ENCODE measurements at regions not wholly inside any gene's neighbourhood (a gene's known extent, or its start where the extent isn't known, plus 50 kb on each side); places are given as distances from the start of the nearest gene placed in this dataset.
"Not testable (repeated sequence)": the region's sequence is repeated elsewhere in the genome, so short reads cannot be mapped to it uniquely, and the experiment has no call there.

GRCh38 chr18:47677952-47678351, 252.5 kb downstream of the SMAD2 start:
- no peak for DNase-seq

GRCh38 chr18:47669815-47670214, 260.6 kb downstream of the SMAD2 start:
- DNase-seq = no peak

- DNase-seq = no peak
Observed at GRCh38 chr18:47658498-47658897, 272.0 kb downstream of the SMAD2 start.

GRCh38 chr18:47654988-47655387, 275.5 kb downstream of the SMAD2 start:
- DNase-seq = no peak

GRCh38 chr18:47644896-47645295, 285.6 kb downstream of the SMAD2 start:
- DNase-seq = no peak

GRCh38 chr18:47637551-47637950, 292.9 kb downstream of the SMAD2 start:
- DNase-seq = not testable (repeated sequence)

- no peak for DNase-seq
Observed at GRCh38 chr18:47635416-47635815, 295.0 kb downstream of the SMAD2 start.

- no peak for DNase-seq
Observed at GRCh38 chr18:47632970-47633635, 297.4 kb downstream of the SMAD2 start.

GRCh38 chr18:47628893-47629292, 301.6 kb downstream of the SMAD2 start:
- no peak for DNase-seq

- DNase-seq = no peak
Observed at GRCh38 chr18:47628240-47628781, 302.1 kb downstream of the SMAD2 start.

- DNase-seq = no peak
Observed at GRCh38 chr18:47627030-47627429, 303.4 kb downstream of the SMAD2 start.

- no peak for DNase-seq
Observed at GRCh38 chr18:47619771-47620448, 310.5 kb downstream of the SMAD2 start.

GRCh38 chr18:47618758-47619157, 311.7 kb downstream of the SMAD2 start:
- DNase-seq = no peak

GRCh38 chr18:47615043-47615442, 315.4 kb downstream of the SMAD2 start:
- no peak for DNase-seq

- no peak for DNase-seq
Observed at GRCh38 chr18:47613929-47614328, 316.5 kb downstream of the SMAD2 start.

GRCh38 chr18:47611649-47612048, 318.8 kb downstream of the SMAD2 start:
- no peak for DNase-seq

- no peak for DNase-seq
Observed at GRCh38 chr18:47606526-47606925, 323.9 kb downstream of the SMAD2 start.

- no peak for DNase-seq
Observed at GRCh38 chr18:47605093-47605492, 325.4 kb downstream of the SMAD2 start.

GRCh38 chr18:47604021-47604420, 326.4 kb downstream of the SMAD2 start:
- no peak for DNase-seq

GRCh38 chr18:47603158-47603557, 327.3 kb downstream of the SMAD2 start:
- DNase-seq = no peak

- no peak for DNase-seq
Observed at GRCh38 chr18:47602273-47602897, 328.1 kb downstream of the SMAD2 start.

- no peak for DNase-seq
Observed at GRCh38 chr18:47601581-47602272, 328.7 kb downstream of the SMAD2 start.
